K562 (cell line): ENCODE measurements at regions not wholly inside any gene's neighbourhood (a gene's known extent, or its start where the extent isn't known, plus 50 kb on each side); places are given as distances from the start of the nearest gene placed in this dataset.
A peak's percentile ranks its signal among the peaks of the same experiment; 100 is the strongest.

Source experiments
- ATAC-seq: fragments of 200-7000 bp; cut with Tn5 transposase; 3 replicates; pipeline ENCODE4 v1.9.1; 2020; ENCODE audit warnings: moderate library complexity
- BruUV-seq: library from RNA; stranded (reverse); fragments of 400-500 nt; replicated peaks from 2 replicates; lab custom pipeline; 2021; lab: Mats Ljungman, UMichigan
- CTCF ChIA-PET: fragments of 300-600 bp; formaldehyde crosslinking; extraction: SDS; loops from one replicate; lab custom pipeline; 2021; ENCODE audit warnings: low intra/inter-chr PET ratio; lab: Yijun Ruan, JAX
- POLR2A ChIA-PET: fragments of 300-600, 350-650 bp; sonication (Branson Sonifier 250); formaldehyde crosslinking; extraction: SDS; loops from one replicate; lab custom pipeline; 2021; ENCODE audit warnings: antibody characterized with exemption, inconsistent platforms; lab: Yijun Ruan, JAX
- DNase-seq, 4 experiments: peaks; one replicate each; pipeline versions ENCODE4 v3.0.0 to v3.0.0-alpha.2; 2011 to 2018; ENCODE audit warnings: low spot score in 3 of 4, mixed read lengths in 3 of 4; ENCODE audit errors: extremely low read depth in 1 of 4
- FAIRE-seq: peaks from 2 replicates; lab custom pipeline; 2011; peaks lifted over from hg19 to GRCh38; lab: Jason Lieb, UNC
- H2AFZ ChIP-seq: 2 replicates; pipeline ENCODE4 v1.6.0; 2011; ENCODE audit warnings: low read depth, low read length, control low read depth, inconsistent platforms
- H3K27ac ChIP-seq: fragments of 200-600 bp; 3 replicates; pipeline ENCODE4 v1.8.0; 2011; ENCODE audit warnings: low read depth, mild to moderate bottlenecking, control low read depth, inconsistent platforms, low read length, moderate library complexity, mixed read lengths; ENCODE audit errors: extremely low read depth
- H3K27me3 ChIP-seq, 2 experiments: fragments of 300-600 bp in 1 of 2; 2 replicates in 1 of 2; 3 replicates in 1 of 2; pipeline versions ENCODE4 v1.6.0 to v1.8.0; 2011; ENCODE audit warnings: inconsistent platforms in 2 of 2, low read length in 2 of 2, mild to moderate bottlenecking in 1 of 2, mixed read lengths in 1 of 2, moderate library complexity in 1 of 2; ENCODE audit not compliant: control insufficient read depth in 2 of 2, insufficient read depth in 2 of 2
- H3K36me3 ChIP-seq: fragments of 300-600 bp; 3 replicates; pipeline ENCODE4 v1.8.0; 2011; ENCODE audit warnings: mild to moderate bottlenecking, low read length, inconsistent platforms; ENCODE audit not compliant: control insufficient read depth, insufficient read depth
- H3K4me1 ChIP-seq, 2 experiments: fragments of 200-600 bp in 1 of 2; replicated peaks in 1 of 2; 2 replicates in 1 of 2; 3 replicates in 1 of 2; pipeline versions ENCODE4 v1.5.1 to v1.8.0; 2011; ENCODE audit warnings: inconsistent platforms in 2 of 2, low read length in 2 of 2, mild to moderate bottlenecking in 1 of 2, mixed read lengths in 1 of 2, moderate library complexity in 1 of 2; ENCODE audit not compliant: control insufficient read depth in 2 of 2, insufficient read depth in 2 of 2
- H3K4me2 ChIP-seq: 2 replicates; pipeline ENCODE4 v1.6.1; 2011; ENCODE audit warnings: low read length, control low read depth, inconsistent platforms, mixed read lengths; ENCODE audit not compliant: insufficient read depth
- H3K4me3 ChIP-seq: fragments of 200-600 bp; sonication (generic), shearing (Covaris generic); 2 replicates; pipeline ENCODE4 v1.5.1; 2016; ENCODE audit warnings: control low read depth, inconsistent platforms
- H3K79me2 ChIP-seq: fragments of 200-600 bp; 3 replicates; pipeline ENCODE4 v1.8.0; 2011; ENCODE audit warnings: low read length, inconsistent platforms; ENCODE audit not compliant: control insufficient read depth, insufficient read depth
- H3K9ac ChIP-seq, 2 experiments: 2 replicates each; pipeline versions ENCODE4 v1.6.0 to v1.6.1; 2011; ENCODE audit warnings: low read depth in 2 of 2, low read length in 2 of 2, control low read depth in 1 of 2, inconsistent platforms in 1 of 2, mild to moderate bottlenecking in 1 of 2, mixed read lengths in 1 of 2; ENCODE audit not compliant: insufficient read depth in 1 of 2
- H3K9me1 ChIP-seq: one replicate; pipeline ENCODE4 v1.6.0; 2011; ENCODE audit warnings: inconsistent platforms, mild to moderate bottlenecking, low read length, moderate library complexity; ENCODE audit not compliant: control insufficient read depth, insufficient read depth
- H3K9me3 ChIP-seq: replicated peaks from 2 replicates; pipeline ENCODE4 v1.5.1; 2011; ENCODE audit warnings: low read depth, low read length, inconsistent platforms; ENCODE audit not compliant: control insufficient read depth, insufficient read depth
- H4K20me1 ChIP-seq: replicated peaks from 2 replicates; pipeline ENCODE4 v1.6.1; 2011; ENCODE audit warnings: low read length, inconsistent platforms, mixed read lengths; ENCODE audit not compliant: control insufficient read depth, insufficient read depth
- CREB3 ChIP-seq: fragments of 450-650 bp; conservative IDR thresholded peaks from 2 replicates; pipeline ENCODE4 v1.6.1; 2016; ENCODE audit warnings: missing genetic modification characterization, low read depth, mild to moderate bottlenecking, missing compliant biosample characterization, moderate library complexity
- FUS ChIP-seq: fragments of 200-400 bp; formaldehyde crosslinking; optimal IDR thresholded peaks from 2 replicates; pipeline ENCODE3; 2017; ENCODE audit warnings: low read depth, low read length
- NCOA6 ChIP-seq: fragments of 450-650 bp; IDR thresholded peaks from 2 replicates; pipeline ENCODE4 v1.6.1; 2017; ENCODE audit warnings: mild to moderate bottlenecking
- SPI1 ChIP-seq: IDR thresholded peaks from 2 replicates; pipeline ENCODE4 v1.6.1; 2011; ENCODE audit warnings: low read depth, low read length, control low read depth, borderline replicate concordance
- ZNF586 ChIP-seq: fragments of 450-650 bp; formaldehyde crosslinking; conservative IDR thresholded peaks from 2 replicates; pipeline ENCODE4 v1.4.0; 2020; ENCODE audit warnings: mild to moderate bottlenecking, moderate library complexity
- ZNF707 ChIP-seq: fragments of 250-450 bp; sonication (Bioruptor Pico); conservative IDR thresholded peaks from 2 replicates; pipeline ENCODE4 v1.8.0; 2022; ENCODE audit warnings: inconsistent platforms, mild to moderate bottlenecking, moderate library complexity
- WGBS: fragments of 100-300 bp; shearing (Covaris generic); methylation state at CpG from one replicate; pipeline ENCODE4 v1.1.6; 2016; ENCODE audit warnings: low coverage, mixed read lengths; ENCODE audit not compliant: insufficient coverage; ENCODE audit errors: missing lambda C conversion rate; 5-methylcytosine and 5-hydroxymethylcytosine counted together
- in situ Hi-C: fragments of 300-500 bp; cut with MboI; formaldehyde crosslinking; loops from 4 replicates; pipeline ENCODE4 v1.15.0; 2018; ENCODE audit warnings: inconsistent platforms, mixed read lengths
- intact Hi-C: fragments of 100-400 bp; cut with micrococcal nuclease; formaldehyde crosslinking; loops from 2 replicates; pipeline ENCODE4 v1.14.2; 2022

GRCh38 chr2:200212862-200213425, 93.5 kb upstream of the SPATS2L start:
- H3K4me3 ChIP-seq, result no peak overlapping the region
- no peaks in the 10 kb centered on the region for H3K9me1 ChIP-seq
- H3K27ac ChIP-seq, result no peak overlapping the region
- peaks cover 0 to 10% of the 10 kb centered on the region in 2 experiments for H3K27me3 ChIP-seq
- no peaks in the 10 kb centered on the region for H3K79me2 ChIP-seq
- H4K20me1 ChIP-seq, result no peaks in the 10 kb centered on the region
- no peak for DNase-seq
- 6% methylated on average over 4 of the region's 5 CpGs for WGBS
- BruUV-seq, result no TSS peak
- no peak overlapping the region for H3K9ac ChIP-seq
- in situ Hi-C loops, result no loop called here
- no peak for TF ChIP-seq NCOA6
- TF ChIP-seq CREB3 (tag), result no peak
- no peak for TF ChIP-seq ZNF586
- no peak for TF ChIP-seq FUS
- ChIA-PET CTCF (no interaction called here), POLR2A (no interaction called here)
- H2AFZ ChIP-seq, result no peak overlapping the region
- ATAC-seq, result no peak
- no peak overlapping the region for H3K4me2 ChIP-seq
- intact Hi-C loops, result no loop called here
- no peaks in the 10 kb centered on the region for H3K9me3 ChIP-seq
- no peak for FAIRE-seq
- H3K36me3 ChIP-seq, result no peaks in the 10 kb centered on the region
- H3K4me1 ChIP-seq, result no peaks in the 10 kb centered on the region

- no peaks in the 10 kb centered on the region; a peak in 3 of 5 replicates for H3K27me3 ChIP-seq
- WGBS, result 0% methylated on average over 4 of the region's 4 CpGs
- H3K9me1 ChIP-seq, result no peaks in the 10 kb centered on the region
- H3K27ac ChIP-seq, result no peak overlapping the region
- FAIRE-seq, result no peak
- no TSS peak for BruUV-seq
- H3K36me3 ChIP-seq, result no peaks in the 10 kb centered on the region
- H4K20me1 ChIP-seq, result no peaks in the 10 kb centered on the region
- intact Hi-C loops, result no loop called here
- in situ Hi-C loops, result no loop called here
- no peak overlapping the region for H3K4me2 ChIP-seq
- no peak overlapping the region for H2AFZ ChIP-seq
- no peak overlapping the region for H3K4me3 ChIP-seq
- H3K4me1 ChIP-seq, result 0 out of 5 replicates have a peak, but pooled peaks cover 0 to 4% of the 10 kb centered on the region in 2 experiments
- ATAC-seq, result no peak
- POLR2A ChIA-PET, result interaction anchor here (0.7 kb wide), 1 partner anchor 9 kb away, joined by 3 read pairs; no protein-coding TSS in a partner anchor
- TF ChIP-seq SPI1 (peak; percentile 9; the same call in 1 of the 2 replicates), ZNF707 (CRISPR knock-in tag) (no peak)
- DNase-seq, result no peak
- H3K9ac ChIP-seq, result no peak overlapping the region
- no peaks in the 10 kb centered on the region for H3K79me2 ChIP-seq
- CTCF ChIA-PET, result no interaction called here
- H3K9me3 ChIP-seq, result no peaks in the 10 kb centered on the region
Measured at GRCh38 chr2:200216310-200216709, 90.2 kb upstream of the SPATS2L start.
